T47D (cell line): ENCODE measurements at regions not wholly inside any gene's neighbourhood (a gene's known extent, or its start where the extent isn't known, plus 50 kb on each side); places are given as distances from the start of the nearest gene placed in this dataset.
"Not testable (repeated sequence)": the region's sequence is repeated elsewhere in the genome, so short reads cannot be mapped to it uniquely, and the experiment has no call there.

Experiments
- DNase-seq, 2 experiments: peaks; one replicate each; pipeline versions ENCODE4 v3.0.0 to v3.0.0-alpha.2; 2011 to 2012; ENCODE audit warnings: low read depth in 1 of 2, low spot score in 1 of 2
- JUND ChIP-seq: IDR thresholded peaks from 2 replicates; pipeline ENCODE4 v1.6.1; 2012; ENCODE audit warnings: low read depth
- in situ Hi-C: cut with HindIII; loops from 2 replicates; pipeline ENCODE4 v1.10.0; 2016; ENCODE audit warnings: low sequenced_read_pairs, low pct_unique_long_range_greater_than_20kb

DNA sequence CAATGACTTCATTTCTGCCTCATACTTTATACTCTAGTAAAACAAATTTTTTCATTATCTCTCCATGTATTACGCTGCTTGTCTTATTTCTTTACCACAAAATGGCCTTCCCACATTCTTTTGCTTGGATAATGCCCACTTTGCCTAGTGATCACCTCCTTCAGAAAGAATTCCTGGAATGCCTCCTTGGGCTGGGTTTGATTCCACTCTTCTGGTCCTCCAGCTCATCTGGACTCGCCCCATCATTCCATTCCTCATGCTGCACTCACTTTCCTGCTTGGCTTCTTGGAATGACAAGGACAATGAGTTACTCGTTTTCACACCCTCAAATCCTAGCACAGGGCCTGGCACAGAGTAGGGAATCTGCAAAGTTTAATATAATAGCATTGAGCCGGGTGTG, 475.1 kb upstream of the LARGE1 start:
- no peak for DNase-seq
- in situ Hi-C loops, result no loop called here
- no peak for TF ChIP-seq JUND

DNA sequence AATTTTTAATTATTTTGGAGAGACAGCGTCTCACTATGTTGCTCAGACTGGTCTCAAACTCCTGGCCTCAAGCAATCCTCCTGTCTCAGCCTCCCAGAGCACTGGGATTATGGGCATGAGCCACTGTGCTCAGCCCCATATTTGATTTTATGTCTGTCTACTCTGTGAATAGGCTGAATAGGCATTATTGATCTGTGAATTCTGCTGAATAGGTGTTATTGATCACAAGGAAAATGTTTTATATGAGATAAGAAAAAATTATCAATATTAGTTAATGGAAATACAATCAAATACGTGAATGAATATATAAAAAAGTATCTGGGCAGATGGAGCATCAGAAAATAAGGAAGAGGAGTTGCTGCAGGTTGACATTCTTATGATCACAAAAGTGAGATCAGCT, 483.4 kb upstream of the LARGE1 start:
- in situ Hi-C loops, result no loop called here
- TF ChIP-seq JUND, result no peak
- DNase-seq, result no peak

DNA sequence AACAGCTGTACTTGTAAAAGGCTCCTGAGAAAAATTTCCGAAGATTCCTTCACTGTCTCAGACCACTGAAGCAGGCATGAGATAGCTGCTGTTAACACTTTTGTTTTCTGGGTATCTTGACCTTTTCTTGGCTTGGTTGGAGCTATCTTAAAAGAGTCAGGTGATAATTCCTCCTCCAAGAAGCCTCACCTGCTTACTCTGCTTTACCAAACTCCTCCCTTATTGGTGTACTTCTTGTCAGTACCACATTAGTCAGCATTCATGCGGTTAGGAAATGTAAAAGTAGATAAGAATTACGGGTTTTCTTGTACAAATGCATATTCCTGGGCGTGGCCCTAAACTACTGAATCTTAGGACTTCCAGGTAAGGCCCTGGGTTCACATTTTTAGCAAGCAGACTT, 489.8 kb upstream of the LARGE1 start:
- no peak for DNase-seq
- in situ Hi-C loops, result no loop called here
- no peak for TF ChIP-seq JUND

DNA sequence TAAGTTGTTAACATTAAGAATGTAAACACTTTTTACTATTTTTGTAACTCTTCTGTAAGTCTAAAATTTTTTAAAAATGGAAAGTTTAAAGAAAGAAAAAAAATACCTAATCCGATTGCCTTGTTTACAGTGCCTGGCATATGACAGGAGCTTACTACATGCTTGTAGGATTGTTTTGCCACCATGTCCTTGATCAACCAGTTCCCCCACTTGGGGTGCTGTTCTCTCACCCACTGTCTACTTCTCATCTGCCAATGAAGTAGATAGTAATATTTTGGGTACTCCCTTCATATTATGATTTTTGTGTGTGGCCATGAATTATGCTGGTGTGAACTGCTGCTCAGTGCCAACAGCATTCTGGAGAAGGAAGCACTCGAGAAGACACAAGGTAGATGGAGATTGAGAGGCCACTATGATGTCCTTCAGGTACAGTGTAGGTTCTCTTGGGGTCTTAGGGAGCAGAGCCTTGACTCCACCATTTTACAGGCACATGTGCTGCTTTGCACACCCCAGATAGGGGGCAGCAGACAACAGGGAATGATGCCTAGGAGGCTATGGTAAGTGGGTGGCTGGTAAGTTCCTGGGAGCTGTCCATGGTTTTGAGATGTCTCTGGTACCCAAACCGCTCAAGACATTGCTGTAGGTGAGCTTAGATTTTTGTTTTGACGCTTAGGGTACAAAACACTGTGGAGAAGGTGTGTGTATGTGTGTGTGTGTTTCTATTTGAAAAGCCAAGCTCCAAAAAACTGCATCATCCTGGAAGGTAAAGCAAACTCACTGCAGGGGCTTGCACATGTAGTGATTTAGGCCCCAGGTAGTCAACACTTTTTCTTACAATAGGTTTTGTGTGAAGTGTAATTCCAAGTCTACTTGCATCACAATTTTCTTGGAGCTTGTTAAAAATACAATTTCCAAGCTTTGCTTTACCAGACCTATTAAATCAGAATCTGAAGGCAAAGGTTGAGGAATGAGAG, 494.5 kb upstream of the LARGE1 start:
- no peak for TF ChIP-seq JUND
- in situ Hi-C loops, result no loop called here
- peak; percentile 22 to 88 for DNase-seq

DNA sequence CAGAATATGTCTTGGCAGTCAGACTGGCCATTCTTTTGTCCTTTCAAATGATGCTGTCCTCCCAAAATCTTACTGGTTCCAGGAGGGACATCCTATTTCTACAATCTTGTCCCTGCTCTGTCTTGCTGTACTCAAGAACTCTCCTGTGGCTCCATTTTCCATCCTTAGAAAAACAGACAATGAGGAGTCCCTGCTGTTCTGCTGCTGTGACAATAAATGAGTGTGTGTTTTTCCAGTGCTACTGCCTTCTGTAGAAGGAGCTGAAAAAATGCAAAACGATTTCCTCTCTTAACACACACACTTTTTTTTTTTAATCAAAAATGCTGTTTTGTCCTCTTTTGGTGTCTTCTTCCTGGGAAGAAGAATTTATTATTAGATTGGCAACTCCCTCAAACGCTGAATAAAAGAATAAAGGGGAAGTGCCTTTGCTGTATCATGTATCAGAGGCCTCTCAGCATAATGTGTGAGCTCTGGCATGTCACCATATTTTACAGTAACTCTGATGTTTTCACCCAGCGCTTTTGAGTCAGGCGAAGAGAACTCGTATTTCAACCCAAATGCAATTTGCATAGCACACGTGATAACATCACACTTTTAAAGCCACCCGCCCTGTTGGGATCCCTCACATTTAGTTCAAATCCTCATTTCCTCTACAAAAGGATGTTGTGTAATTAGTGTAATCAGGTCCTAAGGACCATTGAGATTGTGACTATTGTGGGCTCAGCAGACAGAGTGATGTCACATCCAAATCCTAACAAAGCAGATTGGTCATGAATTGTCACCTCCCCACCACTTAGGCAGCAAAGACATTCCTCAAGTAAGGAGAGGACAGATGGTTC, 496.0 kb upstream of the LARGE1 start:
- in situ Hi-C loops, result no loop called here
- TF ChIP-seq JUND, result no peak
- no peak for DNase-seq

DNA sequence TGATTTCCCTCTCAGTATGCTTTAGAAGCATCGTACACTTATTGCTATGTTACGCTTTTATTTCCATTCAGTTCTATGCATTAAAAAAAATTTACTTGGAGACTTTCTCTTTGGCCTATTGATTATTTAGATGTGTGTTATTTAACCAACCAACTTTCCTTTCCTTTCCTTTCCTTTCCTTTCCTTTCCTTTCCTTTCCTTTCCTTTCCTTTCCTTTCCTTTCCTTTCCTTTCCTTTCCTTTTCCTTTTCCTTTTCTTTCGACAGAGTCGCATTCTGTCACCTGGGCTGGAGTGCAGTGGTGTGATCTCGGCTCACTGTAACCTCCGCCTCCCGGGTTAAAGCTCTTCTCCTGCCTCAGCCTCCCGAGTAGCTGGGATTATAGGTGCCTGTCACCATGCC, 502.7 kb upstream of the LARGE1 start:
- in situ Hi-C loops, DNase-seq: not testable (repeated sequence)

DNA sequence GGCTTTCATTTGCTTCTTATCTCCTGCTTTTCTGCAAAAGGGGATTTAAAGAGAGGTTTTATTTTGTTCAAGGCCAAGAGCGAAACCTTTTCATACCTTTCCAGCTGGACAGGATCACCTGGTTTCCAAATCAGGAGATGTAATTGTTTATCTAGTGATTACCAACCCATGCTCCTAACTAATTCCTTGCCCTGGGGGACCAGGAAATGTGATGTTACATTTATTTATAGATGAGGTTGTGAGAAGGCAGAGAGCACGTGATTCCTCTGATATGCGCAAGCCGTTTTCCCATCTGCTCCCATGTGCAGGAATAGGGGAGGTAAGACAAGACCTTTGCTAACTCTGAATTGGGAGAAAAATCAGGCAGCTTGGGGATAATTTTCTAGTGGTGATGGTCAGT, 507.2 kb upstream of the LARGE1 start:
- in situ Hi-C loops, result no loop called here
- no peak for TF ChIP-seq JUND
- no peak for DNase-seq

DNA sequence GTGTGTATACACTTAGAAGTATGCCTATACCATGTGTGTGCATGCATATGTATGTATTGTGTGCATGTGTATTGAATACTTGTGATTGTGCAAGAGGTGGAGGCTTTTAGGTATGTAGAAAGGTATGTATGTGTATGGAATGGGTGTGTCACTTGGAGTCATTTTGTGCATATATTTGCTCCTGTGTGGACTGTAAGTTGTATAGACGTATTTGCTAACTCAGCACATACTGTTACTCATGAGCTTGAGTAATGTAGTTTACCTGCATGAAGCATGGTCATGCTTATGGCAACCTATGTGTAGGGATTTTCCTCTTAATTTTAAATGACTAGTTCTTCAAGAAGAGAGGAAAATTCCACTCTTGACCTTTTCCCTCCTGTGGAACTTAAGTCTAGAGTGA, 507.6 kb upstream of the LARGE1 start:
- in situ Hi-C loops, result no loop called here
- TF ChIP-seq JUND, result no peak
- DNase-seq, result no peak

DNA sequence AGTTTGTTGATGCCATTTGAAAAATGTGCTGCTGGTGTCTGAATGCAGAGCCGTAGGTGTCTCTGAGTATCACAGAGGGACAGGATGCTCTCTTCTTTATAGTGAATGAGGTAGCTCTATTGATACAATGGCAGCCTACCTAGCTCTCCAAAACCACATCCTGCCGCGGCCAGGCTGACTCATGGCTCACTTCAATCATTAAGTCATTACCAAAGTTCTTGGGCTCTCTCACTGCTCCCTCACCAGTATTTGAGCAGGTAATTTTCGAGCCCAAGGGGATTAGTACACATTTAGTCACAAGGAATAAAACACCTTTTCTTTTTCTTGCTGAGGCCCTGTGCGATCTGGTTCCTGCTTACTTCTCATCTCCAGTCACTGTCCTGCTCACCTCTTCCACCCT, 509.0 kb upstream of the LARGE1 start:
- TF ChIP-seq JUND, result no peak
- DNase-seq, result no peak
- in situ Hi-C loops, result no loop called here

DNA sequence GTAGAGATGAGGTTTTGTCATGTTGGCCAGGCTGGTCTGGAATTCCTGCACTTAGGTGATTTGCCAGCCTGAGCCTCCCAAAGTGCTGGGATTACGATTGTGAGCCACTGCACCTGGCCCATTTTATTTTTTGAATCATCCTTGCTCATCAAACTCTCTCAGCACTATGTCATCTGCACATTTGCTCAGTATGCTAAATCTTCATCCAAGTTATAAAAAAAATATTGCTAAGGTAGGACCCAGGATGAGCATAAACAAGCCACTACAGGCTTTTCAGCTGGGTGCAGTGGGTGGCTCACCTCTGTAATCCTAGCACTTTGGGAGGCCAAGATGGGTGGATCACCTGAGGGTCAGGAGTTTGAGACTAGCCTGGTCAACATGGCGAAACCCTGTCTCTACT, 510.1 kb upstream of the LARGE1 start:
- DNase-seq, result no peak
- no peak for TF ChIP-seq JUND
- in situ Hi-C loops, result no loop called here

DNA sequence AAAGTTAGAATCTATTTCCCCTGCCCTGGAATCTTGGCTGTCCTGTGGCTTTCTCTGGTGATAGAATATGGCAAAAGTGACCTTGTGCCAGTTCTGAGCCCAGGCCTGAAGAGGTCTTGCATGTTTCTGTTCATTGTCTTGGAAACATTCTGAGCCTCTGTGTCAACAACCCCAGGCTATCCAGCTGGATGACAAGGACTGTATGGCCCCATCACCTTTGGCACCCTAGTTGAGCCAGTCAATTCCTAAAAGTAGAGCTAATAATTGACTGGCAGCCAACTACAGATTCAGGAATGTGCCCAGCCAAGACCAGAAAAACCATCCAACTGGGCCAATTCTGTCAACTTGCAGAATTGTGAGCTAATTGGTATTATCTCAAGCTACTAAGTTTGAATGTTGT, 514.1 kb upstream of the LARGE1 start:
- no peak for TF ChIP-seq JUND

DNA sequence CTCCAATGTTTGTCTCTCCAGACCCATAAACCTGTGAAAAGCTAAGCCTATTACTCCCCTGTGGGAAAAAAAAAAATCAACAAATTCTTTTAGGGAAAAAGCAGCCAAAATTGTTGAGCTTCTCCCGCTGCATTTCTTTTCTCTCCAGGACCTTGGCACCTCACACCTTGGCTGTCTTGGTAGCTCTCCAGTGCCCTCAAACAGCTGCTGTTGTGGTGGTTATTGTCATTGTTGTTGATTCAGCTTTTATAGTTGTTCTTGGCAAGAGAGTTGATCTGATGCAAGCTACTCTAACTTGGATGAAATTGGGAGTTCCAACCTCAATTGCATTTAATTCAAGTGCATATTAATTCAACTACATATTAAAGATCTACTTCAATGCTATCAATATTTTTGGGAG, 516.9 kb upstream of the LARGE1 start:
- no peak for TF ChIP-seq JUND
- in situ Hi-C loops, result no loop called here

More for the DNA sequence above, 514.1 kb upstream of the LARGE1 start:
- in situ Hi-C loops, result no loop called here
- DNase-seq, result no peak

DNA sequence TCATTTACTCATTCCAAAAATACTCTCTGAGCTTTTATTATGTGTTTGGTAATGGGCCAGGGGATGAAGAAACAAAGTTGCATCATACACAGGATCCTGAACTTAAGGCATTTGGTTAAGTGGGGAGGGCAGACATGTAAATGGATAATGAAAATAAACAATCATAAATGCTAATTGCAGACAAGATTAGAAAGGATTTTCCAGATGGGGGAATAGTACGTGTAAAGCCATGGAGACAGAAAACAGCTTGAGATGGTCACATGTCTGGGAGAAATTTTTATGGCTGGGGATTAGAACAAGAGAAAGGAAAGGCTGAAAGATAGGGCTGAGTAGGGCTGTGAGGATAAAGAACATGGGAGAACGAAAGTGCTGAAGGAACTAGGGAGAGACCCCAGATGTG, 534.3 kb upstream of the LARGE1 start:
- in situ Hi-C loops, result no loop called here
- no peak for TF ChIP-seq JUND
- DNase-seq, result no peak

More for the DNA sequence above, 516.9 kb upstream of the LARGE1 start:
- no peak for DNase-seq
